ENCODE measurements at regions not wholly inside any gene's neighbourhood (a gene's known extent, or its start where the extent isn't known, plus 50 kb on each side); places are given as distances from the start of the nearest gene placed in this dataset.
"Not testable (repeated sequence)": the region's sequence is repeated elsewhere in the genome, so short reads cannot be mapped to it uniquely, and the experiment has no call there.

DNA sequence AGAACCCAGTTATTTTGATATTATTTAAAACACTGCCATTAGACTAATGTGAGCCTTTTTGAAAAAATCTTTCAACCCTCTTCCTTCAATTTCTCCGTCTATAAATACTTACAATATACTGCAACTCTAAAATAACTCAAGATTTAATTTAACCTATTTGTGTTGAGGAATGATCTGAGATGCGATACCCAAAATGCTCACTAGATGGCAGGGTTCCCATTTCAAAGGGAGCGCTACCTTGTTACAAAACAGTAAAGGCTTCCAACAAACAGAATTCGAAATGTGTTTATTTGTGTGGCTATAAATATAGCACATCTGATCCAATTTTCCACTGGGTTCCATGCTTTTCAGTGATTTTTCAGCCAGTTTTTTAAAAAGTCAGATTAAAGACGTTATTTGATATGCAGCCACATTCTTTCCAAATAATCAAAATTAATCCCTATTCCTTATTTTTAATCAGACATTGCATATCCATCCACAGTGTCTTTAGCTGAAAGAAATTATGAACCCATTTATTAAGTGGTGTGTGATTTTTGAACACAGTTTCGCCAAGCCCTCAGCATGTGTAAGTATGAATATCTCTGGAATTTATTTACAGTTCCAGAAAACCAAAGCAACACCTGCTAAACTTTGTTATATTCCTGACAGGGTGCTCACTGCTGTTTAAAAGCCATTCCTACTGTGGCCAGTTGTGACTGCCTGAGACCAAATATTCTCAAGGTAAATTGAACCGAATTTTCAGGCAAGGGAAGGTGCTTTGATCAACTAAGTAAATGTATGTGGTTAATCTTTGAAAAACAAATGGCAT is 668.0 kb upstream of the LCORL start:
- no peak for DNase-seq

DNA sequence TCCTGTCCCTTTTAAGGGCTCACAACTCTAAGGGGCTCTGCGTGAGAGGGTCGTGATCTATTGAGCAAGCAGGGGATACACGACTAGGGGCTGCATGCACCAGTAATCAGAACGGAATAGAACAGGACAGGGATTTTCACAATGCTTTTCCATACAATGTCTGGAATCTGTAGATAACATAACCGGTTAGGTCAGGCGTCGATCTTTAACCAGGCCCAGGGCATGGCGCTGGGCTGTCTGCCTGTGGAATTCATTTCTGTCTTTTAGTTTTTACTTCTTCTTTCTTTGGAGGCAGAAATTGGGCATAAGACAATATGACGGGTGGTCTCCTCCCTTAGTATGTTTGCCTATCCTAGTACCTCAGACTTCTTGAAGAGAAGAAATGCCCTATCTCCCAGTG is 666.8 kb upstream of the LCORL start:
- not testable (repeated sequence) for DNase-seq

DNA sequence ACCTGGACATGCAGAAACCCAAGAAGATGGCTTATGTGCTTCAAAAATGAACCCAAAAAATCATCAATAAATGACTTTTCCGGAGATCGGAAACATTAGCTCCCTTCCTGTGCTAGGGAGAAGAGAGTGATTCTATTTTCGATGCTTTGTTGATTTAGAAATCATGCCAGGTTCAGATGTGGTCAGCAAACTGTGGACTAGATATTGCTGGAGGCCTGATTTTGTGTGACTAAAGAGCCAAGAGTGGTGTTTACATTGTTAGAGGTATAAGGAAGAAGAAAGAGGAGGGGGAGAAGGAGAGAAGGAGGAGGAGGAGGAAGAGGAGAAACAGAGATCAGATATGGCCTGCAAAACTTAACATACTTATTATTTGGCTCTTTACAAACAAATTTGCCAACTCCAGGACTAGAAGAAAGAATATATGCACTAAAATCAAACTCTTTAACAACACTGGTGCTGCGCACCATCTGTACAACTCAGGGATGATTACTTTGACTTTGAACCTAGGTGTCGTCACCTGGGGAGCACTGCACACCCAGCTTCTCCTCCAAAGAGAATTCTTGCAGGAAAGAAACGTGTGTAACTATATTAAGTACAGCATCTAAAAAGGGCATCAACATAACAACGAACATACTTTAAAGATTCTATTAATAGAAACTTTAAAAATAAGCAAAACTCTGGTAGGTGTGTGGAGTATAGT is 664.9 kb upstream of the LCORL start:
- DNase-seq: no peak

DNA sequence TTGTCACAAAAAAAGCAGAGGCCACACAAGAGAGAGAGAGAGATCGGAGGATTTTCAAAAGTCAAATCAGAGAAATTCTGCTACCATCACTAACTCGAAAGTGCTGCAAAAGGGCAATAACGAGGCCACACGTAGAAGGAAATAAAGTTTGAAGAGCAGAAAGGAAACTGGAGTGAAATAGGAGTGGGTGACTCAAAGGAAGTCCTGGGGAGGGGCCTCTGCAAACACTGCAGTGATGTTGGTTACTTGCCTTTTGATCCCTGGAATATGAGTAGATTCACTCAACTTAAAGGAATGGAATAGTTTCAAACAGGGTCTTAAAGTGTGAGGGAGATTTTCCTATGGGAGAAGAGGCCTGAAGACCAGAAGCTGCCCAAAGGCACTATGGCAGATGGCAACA is 663.4 kb upstream of the LCORL start:
- no peak for DNase-seq

DNA sequence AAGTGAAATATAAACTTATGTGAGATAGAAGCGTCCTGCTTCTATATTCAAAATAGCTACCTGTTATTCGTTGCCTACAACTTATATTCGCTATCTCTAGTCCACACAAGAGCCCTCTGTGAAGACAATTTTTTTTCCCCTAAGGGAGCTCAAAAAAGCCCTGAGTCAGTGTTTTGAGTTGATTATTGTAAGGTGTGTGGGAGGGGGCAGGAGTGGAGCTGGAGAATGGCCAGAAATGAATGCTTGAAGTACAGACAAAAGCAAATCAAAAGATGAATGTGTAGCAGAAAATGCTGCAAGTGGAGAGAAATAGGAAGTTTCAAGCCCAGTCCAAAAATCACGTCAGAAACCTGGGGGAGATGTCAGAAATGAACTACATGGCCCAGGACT is 655.0 kb upstream of the LCORL start:
- no peak for DNase-seq

DNA sequence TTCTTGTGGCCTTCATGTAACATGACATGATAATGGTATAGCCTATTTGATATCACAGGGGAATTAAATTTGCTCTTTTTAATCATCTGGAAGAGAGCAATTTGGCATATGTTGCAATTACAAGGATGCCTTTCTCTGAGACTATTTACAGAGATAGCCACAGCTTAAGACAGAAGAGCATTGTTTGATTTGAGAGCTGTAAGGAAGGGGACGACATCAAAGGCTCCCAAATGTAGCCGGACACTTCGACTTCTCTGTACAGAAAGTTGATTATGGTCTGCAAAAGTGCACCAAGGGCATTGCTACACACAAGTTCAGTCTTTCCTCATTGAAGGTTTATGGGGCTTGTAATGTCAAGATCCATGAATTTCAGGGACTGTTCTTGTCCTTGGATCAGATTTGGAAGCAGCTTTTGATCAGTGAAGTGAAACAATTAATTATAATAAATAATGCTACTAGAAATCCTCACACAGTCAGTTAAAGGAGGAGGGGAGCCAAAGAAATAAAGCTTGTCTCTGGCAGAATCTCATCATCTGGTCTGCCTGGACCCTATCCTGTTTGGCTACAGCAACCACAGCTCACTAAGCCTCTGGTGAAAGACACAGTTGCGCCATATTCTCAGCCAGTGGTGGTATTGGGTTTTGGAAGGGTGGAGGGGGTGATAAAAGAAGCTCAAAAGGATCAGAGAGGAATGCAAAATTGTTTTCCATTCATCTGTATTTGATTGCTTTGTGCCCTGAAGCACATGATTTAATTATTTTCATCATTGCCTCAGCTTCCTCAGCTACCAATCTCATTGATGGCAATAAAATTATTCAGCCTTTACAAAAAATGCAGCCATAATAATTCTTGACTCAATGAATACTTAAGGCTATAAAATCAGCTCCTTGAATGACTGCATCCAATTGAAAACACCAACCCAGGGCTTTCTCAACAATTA is 654.3 kb upstream of the LCORL start:
- DNase-seq: no peak

DNA sequence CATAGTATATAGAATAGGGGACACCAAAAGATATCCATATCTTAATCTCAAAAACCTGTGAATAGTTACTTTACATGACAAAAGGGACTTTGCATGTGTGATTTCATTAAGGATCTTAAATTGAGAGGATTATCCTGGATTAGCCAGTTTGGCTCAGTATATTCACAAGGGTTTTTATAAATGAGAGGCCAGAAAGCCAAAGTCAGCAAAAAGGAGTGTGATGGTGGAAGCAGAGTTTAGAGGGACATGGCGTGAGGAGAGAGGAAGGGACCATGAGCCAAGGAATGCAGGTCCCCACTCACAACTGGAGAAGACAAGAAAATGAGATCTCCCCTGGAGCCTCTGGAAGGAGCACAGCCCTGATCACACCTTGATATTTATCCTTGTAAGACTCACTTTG is 648.5 kb upstream of the LCORL start:
- no peak for DNase-seq

DNA sequence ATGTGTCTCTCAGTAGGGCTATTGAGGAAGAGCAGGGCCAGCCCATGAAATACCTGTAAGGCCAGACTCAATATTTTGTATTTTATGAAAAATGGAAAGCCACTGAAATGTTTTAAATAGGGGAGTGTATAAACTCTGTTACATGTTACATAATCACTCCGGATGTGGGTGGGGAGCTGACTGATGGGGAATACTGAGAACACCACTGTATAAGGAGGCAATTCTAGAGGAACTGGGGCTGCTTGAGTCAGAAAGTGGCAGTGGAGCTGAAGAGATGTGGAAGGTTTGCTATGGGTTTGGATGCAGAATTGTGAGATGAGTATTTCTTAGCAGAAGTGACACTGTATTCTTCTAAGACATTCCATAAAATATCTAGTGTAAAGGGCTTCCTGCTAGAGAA is 647.8 kb upstream of the LCORL start:
- no peak for DNase-seq

DNA sequence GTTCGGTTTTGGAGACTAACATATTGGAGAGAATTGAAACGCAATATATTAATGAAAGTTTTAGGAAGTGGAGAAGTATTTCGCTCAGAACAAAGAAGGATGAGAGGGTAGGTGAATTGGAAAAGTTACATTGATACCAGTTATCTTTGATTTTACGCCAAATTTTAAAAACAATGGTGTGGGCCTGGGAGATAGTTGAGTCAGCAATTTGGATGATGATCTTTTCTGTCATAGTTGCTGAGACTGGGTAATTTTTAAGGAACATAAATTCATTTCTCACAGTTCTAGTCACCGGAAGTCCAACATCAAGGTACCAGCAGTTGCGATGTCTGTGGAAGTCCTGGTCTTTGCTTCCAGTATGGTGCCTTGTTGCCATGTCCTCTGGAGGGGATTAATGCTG is 644.8 kb upstream of the LCORL start:
- no peak for DNase-seq

DNA sequence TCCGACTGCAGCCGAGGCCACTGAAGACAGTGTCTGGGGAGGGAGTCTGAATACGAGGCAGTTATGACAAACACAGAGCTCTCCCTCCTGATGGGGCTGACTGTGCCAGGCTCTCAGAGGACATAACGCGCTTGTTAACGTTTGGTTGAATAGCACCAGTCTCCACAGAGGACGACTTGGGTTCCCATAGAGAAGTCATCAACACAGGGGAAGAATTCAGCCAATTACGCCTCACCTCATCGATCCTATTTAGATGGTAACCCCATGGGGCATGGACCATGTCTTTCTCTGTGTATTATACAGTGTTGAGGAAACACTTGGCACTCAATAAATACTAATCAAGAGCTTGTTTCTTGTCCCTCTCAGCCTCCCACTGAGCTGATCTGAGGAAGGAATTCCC is 642.6 kb upstream of the LCORL start:
- DNase-seq: no peak

DNA sequence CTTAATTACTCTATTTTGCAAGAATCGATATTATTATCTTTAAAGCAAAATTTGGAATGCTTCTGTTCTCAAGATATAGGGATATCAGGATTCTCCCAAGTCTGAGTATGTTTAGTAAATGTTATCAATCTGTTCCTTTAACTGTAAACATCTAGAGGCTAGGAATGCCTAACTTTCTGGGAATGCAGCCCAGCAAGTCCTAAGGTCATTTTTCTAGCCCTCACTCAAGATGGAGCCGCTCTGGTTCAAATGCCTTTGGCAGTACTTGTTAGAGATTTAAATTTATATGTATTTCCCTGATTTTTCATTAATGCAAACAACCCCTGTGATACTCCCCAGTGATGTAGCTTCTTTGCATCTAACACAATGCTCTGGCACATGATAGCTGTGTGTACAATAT is 623.8 kb upstream of the LCORL start:
- DNase-seq: no peak

DNA sequence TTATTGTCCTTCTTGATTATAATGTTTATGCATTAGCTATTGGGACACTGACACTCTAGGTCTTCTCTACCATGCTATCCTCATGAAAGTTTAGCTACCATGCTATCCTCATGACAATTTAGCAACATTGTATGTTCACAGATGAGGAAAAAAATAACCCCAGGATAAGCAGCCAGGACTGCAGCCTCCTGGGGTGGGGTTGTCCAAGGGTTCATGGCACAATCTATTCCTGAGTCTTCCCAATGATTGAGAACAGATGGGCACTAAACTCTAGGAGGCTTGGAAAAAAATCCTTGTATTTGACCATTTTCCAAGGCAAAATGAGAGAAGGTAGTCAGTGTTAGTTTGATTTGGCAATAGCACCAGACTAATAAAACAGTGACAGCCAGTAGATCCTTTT is 619.8 kb upstream of the LCORL start:
- no peak for DNase-seq

DNA sequence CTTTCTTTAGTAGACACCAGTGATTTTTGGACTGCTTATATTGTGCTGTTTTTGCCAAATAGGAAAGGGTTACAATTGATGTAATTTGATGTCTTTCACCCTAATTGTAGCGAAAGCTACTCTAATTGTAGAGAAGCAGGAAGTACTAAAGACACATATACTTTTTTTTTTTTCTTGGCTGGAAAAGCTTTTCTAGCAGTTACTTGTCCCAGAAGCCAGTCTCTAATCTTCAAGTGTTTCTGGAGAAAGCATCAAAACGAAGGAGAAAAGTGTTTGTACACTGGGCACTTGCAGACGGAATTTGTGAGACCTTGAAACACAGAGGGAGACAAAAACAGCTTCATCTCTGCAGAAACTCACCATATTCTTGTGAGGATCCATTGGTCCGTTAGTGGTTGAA is 616.5 kb upstream of the LCORL start:
- DNase-seq: no peak

DNA sequence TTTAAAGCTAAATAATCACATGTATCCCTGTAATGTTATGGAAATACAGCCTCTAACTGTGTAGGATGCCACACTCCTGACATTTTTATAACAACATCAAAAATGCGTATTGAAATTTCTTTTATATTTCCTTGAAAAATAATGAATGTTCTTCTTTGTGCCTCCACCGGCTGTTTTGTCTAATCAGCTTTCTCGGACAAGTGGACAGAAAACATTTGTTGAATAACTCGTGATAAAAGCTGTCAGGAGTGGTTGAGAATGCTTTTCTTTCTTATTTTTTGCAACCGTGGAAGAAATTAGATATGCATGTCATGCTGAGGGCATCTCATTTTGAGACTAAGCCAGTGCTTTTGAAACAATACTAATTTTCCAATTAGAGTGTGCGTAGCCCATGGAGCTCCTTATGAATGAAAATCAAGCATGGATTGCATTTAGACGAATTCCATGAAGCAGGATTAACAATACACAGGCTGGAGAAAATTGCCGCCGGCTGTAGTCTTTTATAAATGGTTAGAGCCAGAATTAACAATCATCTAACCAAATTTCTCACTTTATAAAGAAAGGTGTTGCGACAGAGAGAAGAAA is 614.5 kb upstream of the LCORL start:
- no peak for DNase-seq

DNA sequence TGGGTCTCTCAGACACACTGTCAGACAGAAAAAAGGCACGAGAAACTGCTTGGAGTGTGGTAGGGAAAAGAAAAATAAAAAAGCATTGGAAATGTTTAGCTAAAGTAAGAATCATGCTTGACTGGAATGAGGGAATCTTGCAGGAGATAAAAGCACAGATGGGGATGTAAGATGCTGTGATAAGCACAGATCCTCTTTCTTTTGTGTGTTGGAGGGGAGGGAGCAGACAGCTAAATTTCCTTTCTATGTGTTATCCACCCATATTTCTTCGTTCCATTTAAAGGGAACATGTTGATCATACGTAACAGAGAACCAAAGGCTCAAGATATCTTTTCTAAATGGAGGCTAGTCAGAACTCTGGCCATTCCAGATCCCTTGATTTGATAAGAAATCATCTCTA is 614.0 kb upstream of the LCORL start:
- no peak for DNase-seq

DNA sequence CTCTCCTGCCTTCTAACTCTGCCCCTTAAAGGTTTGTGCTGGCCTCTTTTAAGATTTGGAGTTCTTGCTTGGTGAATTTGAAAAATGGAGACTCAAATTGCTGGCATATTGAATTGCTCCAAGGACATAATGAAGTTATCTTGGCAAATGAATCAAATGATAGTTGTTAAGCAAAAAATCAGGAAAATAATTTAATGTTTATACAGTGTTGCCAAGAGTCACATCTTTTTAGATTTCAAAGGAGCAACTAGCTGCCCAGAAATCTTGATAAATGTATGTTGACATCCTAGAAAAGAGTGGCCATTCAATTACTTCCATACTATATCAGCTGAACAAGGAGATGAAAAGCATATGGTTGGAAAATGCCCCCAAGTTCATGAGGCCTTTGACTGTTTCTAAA is 610.0 kb upstream of the LCORL start:
- no peak for DNase-seq

DNA sequence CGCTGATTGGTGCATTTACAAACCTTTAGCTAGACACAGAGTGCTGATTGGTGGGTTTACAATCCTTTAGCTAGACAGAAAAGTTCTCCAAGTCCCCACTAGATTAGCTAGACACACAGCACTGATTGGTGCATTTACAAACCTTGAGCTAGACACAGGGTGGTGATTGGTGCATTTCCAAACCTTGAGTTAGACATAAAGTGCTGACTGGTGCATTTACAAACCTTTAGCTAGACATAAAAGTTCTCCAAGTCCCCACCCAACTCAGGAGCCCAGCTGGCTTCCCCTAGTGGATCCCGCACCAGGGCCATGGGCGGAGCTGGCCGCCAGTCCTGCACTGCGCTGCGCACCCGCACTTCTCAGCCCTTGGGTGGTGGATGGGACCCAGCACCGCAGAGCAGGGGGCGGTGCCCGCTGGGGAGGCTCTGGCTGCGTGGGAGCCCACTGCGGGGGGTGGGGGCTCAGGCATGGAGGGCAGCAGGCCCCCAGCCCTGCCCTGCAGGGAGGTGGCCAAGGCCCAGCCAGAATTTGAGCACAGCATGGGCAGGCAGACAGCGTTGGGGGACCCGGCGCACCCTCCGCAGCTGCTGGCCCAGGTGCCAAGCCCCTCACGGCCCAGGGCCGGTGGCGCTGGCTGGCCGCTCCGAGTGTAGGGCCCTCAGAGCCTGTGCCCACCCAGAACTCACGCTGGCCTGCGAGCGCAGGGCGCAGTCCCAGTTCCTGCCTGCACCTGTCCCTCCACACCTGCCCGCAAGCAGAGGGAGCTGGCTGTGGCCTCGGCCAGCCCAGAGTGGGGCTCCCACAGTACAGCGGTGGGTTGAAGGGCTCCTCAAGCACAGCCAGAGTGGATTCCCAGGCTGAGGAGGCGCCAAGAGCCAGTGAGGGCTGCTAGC is 608.9 kb upstream of the LCORL start:
- DNase-seq: no peak

DNA sequence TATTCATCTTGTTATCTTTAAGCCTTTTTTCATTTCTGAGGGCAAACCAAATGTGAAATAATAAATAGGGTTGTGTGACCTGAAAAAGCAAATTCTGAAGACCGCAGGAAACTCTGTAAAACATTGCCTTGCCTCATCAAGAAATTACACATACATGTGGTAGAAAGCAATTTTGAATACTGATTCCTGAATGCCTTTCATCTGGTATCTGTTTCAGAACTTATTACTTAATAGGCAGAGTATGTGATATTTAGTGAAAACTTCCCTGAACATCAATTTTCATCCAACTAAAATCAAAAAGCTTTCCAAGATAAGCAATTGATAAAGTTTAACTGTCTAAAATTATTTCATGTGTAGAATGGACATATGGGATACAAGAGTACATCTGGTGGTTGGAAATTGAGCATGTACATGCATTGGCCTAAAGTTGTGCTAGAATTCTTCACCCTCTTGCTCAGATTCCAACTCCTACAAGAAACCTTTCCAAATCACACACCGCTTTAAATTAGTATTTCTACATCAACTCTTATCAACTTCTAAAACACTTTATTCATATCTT is 606.0 kb upstream of the LCORL start:
- DNase-seq: no peak

DNA sequence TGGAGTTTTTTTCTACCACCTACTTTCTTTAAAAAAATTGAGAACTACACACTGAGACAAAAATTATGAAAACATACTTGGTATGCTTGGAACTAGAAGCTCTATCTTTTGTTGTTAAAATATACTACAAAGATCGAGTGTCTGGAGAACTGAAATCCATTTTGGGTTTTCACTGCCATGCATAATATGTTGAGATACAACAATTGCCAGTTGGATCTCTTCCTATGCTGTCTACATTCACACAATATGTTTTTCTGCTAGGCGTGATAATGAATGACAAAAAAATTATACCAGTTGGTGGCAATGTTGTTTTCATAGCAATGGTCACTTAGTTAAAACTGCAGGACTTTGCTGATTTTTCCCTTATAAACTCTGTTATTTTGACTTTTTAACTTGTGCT is 605.4 kb upstream of the LCORL start:
- no peak for DNase-seq

DNA sequence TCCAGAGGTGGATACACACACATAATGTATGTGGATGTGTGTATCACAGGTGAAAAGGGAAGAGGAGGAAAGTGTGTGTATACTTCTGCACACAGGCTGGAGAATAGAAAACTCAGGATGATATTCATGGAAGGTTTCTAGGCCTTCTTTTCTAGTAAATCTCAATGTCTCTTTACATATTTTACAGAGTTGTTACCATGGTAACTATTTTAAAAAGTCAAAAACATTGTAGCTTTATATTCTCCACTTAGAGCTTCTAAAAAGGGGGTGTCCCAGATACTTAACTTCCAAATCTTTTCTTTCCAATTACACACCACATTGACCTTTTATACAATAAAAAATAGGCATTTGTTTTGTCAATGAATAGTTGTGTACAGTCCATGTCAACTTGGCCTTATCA is 604.8 kb upstream of the LCORL start:
- no peak for DNase-seq

DNA sequence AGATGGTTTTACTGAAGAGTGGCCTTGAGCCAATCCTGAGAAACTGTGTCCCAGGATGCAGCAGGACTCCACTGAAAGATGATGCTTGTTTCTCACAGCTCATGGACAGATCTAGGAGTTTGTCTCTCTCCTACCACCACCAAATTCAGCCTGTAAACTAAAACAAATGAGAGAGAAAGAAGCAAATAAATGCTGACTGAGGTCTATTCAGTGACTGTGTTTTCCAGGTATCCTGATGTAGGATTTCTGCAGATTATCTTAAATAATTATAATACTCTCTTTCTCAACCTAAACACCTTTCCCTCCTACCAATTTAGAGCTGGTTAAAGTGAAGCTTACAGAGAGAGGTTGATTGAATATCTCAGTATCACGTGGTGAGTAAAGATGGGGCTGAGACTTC is 599.6 kb upstream of the LCORL start:
- DNase-seq: no peak

DNA sequence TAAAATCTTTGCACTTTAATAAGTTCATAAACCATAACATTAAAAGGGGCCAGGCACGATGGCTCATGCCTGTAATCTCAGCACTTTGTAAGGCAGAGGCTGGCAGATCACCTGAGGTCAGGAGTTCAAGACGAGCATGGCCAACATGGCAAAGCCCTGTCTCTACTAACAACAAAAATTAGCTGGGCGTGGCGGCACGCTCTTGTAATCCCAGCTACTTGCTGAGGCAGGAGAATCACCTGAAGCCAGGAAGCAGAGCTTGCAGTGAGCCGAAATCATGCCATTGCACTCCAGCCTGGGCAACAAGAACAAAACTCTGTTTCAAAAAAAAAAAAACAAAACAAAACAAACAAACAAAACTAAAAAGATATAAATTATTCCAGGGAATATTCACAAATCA is 595.2 kb upstream of the LCORL start:
- DNase-seq: no peak

Measured in SIG-M5 (cell line).